NCI-H146 treated with DMSO at 0.1 percent for 48 hours (cell line): ENCODE measurements at regions not wholly inside any gene's neighbourhood (a gene's known extent, or its start where the extent isn't known, plus 50 kb on each side); places are given as distances from the start of the nearest gene placed in this dataset.

Experiments
- DNase-seq: peaks from one replicate; lab custom pipeline; 2025; ENCODE audit not compliant: unreplicated experiment; lab: John Stamatoyannopoulos, UW

- DNase-seq: no peak
These were observed 240.4 kb upstream of the MARCKS start for GRCh38 chr6:113616701-113617274.

GRCh38 chr6:113619077-113619476 is 238.1 kb upstream of the MARCKS start:
- no peak for DNase-seq

DNA sequence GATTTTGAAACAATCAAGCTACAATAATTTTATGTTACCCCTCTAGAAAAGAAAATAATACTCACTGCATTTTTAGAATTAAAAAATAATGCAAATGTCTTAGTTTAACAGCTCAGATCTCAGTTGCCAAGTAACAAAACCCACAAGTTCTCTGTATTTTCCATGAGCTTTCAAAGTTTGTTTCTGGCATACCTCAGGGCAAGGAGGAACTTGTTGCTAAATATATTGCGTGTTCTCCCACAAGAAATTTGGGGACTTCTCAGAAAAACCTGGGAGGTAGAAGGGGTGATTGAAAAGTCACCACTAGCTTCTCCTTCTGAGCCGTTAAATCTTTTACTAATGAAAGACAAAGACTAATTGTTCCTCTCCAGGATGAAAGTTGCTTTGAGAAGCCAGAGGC is 236.8 kb upstream of the MARCKS start:
- no peak for DNase-seq

DNA sequence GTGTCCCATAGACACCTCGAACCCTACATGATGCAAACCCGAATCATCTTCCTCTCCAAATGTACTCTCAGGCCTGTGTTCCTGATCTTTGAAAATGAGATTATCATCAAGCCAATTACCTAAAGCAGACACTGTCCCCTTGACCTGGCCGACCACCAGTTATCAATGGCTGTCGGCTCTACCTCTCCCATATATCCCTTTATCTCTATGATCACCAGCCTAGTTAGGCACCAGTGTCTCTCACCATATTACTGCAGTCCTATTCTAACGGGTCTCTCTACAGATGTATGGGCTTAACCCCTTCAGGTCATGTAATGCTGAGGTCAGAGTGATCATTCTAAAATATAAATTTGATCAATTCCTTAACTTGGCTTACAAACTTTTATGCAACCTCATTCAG is 234.9 kb upstream of the MARCKS start:
- no peak for DNase-seq

- no peak for DNase-seq
These were observed 234.0 kb upstream of the MARCKS start for GRCh38 chr6:113623129-113623528.

- DNase-seq: no peak
These were observed 231.3 kb upstream of the MARCKS start for GRCh38 chr6:113625850-113626249.

- no peak for DNase-seq
These were observed 230.7 kb upstream of the MARCKS start for GRCh38 chr6:113626475-113626874.

DNA sequence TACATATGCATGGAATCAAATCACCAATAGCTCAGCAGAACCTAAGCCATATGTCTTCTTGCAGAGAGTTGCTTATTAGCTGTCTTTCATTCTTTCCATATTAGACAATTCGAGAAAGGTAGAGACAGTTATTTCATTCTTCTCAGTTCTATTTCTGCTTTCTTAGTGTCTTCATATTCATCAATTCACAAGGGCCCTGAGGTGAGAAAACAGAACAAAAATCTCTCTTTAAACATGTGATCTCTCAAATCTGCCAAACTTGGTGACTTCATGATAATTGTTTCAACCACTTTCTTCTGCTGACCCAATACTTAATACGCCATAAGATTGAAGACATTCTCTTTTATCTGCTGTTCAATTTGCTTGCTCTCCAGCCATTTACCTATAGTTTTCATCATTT is 229.7 kb upstream of the MARCKS start:
- DNase-seq: no peak

- DNase-seq: no peak
These were observed 227.9 kb upstream of the MARCKS start for GRCh38 chr6:113629256-113629655.

GRCh38 chr6:113629975-113630737 is 227.0 kb upstream of the MARCKS start:
- no peak for DNase-seq

GRCh38 chr6:113630738-113631535 is 226.2 kb upstream of the MARCKS start:
- DNase-seq: no peak

DNA sequence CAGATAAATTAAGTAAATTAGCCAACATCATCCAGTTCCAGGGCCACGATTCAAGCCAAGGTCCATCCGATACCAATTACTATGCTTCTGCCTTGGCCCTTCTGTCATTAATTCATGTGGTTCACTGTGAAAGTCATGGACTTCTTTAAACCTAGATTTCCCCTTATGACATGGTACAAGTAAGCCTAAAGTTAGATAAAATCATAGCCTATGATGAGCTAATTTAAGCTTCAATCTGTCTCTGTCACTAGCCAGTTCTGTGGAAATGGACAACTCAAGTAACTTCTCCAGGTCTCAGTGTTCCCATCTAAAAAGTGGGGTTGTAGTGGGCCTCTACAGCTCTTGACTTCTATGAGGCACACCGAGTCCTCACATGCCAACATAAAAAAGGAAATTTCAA is 225.5 kb upstream of the MARCKS start:
- DNase-seq: no peak

- DNase-seq: no peak
These were observed 224.8 kb upstream of the MARCKS start for GRCh38 chr6:113632220-113632864.

- DNase-seq: no peak
These were observed 223.5 kb upstream of the MARCKS start for GRCh38 chr6:113633638-113634037.

GRCh38 chr6:113634352-113635163 is 222.6 kb upstream of the MARCKS start:
- DNase-seq: no peak

DNA sequence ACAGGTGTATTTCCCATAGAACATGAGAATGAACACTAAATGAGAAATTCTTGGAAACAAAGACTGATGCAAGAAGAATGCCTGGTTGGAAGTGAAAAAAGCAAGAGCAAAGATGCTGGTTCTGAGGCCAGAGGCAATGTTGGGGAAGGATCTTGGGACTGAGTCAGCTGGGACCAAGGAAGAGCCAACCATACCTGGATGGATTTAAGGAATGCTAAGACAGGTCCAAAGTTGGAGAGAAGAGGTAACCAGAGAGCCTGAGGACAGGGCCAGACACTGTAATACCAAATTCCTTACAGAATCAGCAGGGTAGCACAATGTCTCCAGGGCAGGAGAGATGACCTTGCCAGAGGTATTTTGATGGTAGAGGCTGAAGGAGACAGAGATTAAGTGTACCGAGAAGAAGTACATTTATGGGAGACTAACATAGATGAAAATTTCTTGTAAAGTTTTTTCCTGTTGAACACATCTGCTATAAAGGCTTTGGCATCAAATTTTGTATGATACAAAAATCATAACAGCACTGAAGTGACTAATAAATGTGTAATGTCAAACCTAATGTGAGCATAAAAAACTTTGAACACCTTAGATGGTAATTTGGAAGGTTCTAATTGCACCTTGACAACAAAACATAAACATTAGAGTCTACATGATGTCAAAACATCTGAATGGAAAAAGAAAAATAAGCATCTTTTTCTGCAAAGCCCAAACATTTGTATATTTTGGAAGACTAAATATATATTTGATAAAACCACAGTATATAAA is 221.7 kb upstream of the MARCKS start:
- no peak for DNase-seq

DNA sequence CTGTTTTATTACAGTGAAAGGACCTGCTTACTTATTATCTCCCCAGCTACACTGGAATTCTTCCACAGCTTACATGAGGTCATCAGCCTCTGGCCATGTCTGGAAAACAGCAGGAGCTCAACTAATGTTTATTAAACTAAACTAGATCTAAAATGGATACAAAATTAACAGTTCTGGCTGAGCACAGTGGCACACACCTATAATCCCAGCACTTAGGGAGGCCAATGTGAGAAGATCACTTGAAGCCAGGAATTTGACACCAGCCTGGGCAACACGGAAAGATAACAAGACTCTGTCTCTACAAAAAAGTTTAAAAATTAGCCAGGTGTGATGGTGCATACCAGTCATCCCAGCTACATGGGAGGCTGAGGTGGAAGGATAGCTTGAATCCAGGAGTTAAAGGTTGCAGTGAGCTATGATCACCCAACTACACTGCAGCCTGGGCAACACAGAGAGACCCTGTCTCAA is 220.8 kb upstream of the MARCKS start:
- DNase-seq: peak; percentile 43

DNA sequence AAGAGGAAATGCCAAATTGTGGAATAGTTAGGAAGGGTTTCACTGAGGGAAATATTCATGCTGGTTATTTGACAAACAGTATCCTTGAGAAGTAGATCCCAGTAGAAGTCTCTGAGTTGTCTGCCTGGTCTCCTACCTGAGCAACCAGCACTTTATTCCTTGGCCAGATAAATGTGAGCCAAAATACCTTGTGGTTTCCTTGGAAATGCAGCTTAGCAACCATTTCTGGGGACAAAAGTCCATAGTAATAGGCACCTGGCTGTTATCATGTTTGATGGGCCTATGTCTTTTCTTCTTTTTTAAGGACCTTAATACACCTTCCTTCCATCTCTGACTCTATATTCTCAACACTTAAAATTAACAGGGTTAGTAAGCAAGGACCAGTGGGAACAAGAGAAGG is 217.1 kb upstream of the MARCKS start:
- peak; percentile 38 for DNase-seq

GRCh38 chr6:113642001-113642713 is 215.0 kb upstream of the MARCKS start:
- DNase-seq: no peak
